ENCODE measurements at regions not wholly inside any gene's neighbourhood (a gene's known extent, or its start where the extent isn't known, plus 50 kb on each side); places are given as distances from the start of the nearest gene placed in this dataset.
"Not testable (repeated sequence)": the region's sequence is repeated elsewhere in the genome, so short reads cannot be mapped to it uniquely, and the experiment has no call there.

DNA sequence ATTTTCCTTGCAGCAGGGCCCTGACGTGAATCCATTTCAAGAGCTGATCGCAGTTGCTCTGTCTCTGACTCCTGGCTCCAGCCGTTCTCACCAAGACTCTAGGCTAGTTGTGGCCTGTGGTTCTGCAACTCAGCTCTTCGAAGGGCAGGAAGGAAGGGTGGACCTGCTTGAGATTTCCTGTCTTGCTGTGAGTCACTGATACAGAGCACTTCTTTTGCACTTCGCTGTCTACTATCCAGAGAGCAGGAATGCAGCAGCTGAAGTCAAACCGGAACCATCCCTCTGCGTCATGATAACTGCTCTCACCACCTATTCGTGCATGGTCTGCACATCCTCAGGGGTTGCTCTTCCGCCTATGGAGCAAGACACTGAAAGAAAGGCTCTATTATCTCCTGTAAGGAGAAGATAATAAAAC lies 59.7 kb downstream of the RAP2B start:
- Mint-ChIP-seq H3K9me3 (no peaks in the 10 kb centered on the region), H3K4me3 (peak overlapping the region; percentile 65), H3K36me3 (no peaks in the 10 kb centered on the region), H3K27ac (peak overlapping the region; percentile 90), H3K27me3 (no peaks in the 10 kb centered on the region), H3K4me1 (peaks cover 37% of the 10 kb centered on the region)
- peak; percentile 98 for ATAC-seq

DNA sequence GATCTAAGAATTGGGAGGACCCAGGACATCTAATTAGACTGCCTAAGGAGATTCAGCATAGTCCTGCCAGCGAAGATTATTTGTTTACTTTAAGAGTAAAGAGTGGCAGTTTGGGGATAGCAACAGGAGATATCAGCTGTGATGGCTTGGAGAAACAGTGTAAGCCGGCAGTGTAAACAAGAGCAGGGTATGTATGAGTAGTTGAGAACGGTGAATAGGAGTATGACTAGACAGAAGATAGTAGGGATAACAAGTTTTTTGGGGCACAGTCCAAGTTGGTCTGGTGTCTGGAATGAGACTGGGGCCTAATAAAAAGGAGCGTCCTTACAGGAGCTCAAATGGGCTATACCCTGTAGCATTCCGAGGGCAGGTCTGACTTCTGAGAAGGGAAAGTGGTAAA lies 64.9 kb downstream of the RAP2B start:
- ATAC-seq, H3K4me3 Mint-ChIP-seq, H3K36me3 Mint-ChIP-seq, H3K4me1 Mint-ChIP-seq, H3K27ac Mint-ChIP-seq, H3K9me3 Mint-ChIP-seq: not testable (repeated sequence)
- H3K27me3 Mint-ChIP-seq = peaks cover 24% of the 10 kb centered on the region

DNA sequence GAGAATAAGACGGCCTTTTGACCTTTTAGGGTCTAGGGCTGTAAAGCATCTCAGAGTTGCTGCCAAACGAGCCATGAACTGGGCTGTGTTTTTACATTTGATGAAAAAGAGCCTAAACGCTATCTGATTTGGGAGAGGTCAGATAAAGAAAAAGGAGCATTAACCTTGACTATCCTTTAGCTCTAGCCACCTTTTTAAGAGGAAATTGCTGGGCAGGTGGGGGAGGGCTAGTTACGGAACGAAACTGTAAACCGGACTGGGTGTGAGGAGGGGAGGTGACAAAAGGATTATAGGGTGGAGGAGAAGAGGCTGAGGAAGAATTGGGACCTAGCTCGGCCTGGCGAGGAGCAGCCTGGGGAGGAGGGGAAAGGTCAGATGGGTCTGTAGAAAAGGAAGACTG lies 68.4 kb downstream of the RAP2B start:
- ATAC-seq, H3K4me1 Mint-ChIP-seq, H3K9me3 Mint-ChIP-seq, H3K36me3 Mint-ChIP-seq, H3K4me3 Mint-ChIP-seq, H3K27ac Mint-ChIP-seq: not testable (repeated sequence)
- H3K27me3 Mint-ChIP-seq = peaks cover 24% of the 10 kb centered on the region

DNA sequence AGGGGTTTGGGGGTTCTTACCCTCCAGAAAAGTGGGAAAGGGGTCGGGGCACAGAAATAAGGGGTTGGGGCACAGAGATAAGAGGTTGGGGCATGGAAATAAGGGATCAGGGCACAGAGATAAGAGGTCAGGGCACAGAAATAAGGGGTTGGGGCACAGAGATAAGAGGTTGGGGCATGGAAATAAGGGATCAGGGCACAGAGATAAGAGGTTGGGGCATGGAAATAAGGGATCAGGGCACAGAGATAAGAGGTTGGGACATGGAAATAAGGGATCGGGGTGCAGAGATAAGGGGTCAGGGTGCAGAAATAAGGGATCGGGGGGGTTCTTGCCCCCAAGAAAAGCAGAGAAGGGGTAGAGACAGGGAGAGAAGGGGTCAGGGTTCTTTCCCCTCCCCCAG lies 69.2 kb downstream of the RAP2B start:
- not testable (repeated sequence) for H3K36me3 Mint-ChIP-seq, H3K4me1 Mint-ChIP-seq, H3K4me3 Mint-ChIP-seq, H3K9me3 Mint-ChIP-seq, ATAC-seq, H3K27ac Mint-ChIP-seq
- peaks cover 24% of the 10 kb centered on the region for H3K27me3 Mint-ChIP-seq

DNA sequence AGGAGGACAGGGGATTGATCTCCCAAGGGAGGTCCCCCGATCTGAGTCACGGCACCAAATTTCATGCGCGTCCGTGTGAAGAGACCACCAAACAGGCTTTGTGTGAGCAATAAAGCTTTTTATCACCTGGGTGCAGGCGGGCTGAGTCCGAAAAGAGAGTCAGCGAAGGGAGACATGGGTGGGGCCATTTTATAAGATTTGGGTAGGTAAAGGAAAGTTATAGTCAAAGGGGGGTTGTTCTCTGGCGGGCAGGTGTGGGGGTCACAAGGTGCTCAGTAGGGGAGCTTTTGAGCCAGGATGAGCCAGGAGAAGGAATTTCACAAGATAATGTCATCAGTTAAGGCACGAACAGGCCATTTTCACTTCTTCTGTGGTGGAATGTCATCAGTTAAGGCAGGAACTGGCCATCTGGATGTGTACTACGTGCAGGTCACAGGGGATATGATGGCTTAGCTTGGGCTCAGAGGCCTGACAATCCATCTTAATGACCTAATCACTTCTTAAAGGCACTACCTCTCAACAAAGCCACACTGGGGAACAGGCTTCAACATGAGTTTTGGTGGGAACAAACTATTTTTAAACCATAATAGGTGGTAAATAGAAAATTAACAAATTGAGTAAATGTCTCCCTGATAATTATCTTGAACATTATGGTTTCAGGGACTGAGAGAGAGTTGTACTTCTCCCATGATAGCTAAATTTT lies 70.2 kb downstream of the RAP2B start:
- not testable (repeated sequence) for H3K4me1 Mint-ChIP-seq, ATAC-seq, H3K27ac Mint-ChIP-seq, H3K9me3 Mint-ChIP-seq, H3K4me3 Mint-ChIP-seq, H3K36me3 Mint-ChIP-seq
- H3K27me3 Mint-ChIP-seq = peaks cover 24% of the 10 kb centered on the region

DNA sequence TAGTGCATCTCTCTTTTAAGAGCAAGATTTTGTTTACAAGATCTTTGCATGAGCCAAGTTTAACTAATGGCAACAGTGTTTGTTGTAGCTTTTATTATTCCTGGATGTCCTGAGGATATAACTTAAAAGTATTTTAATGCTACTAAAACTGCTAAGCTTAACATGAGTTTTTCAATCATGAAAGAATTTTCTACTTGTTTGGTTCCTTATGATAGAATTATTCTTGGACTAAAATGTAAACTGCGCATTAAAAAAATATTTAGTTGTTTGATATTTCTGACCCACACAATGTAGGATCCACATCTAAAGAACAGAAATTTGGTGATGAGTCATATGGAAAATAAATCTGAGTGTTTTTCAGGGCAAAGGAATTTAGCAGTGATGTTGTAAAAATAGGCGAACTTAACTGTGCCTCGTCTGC lies 70.8 kb downstream of the RAP2B start:
- Mint-ChIP-seq H3K9me3 (peaks cover 3% of the 10 kb centered on the region), H3K27me3 (peaks cover 24% of the 10 kb centered on the region), H3K4me3 (no peak overlapping the region), H3K4me1 (no peaks in the 10 kb centered on the region), H3K27ac (no peak overlapping the region), H3K36me3 (peaks cover 7% of the 10 kb centered on the region)
- ATAC-seq = no peak

DNA sequence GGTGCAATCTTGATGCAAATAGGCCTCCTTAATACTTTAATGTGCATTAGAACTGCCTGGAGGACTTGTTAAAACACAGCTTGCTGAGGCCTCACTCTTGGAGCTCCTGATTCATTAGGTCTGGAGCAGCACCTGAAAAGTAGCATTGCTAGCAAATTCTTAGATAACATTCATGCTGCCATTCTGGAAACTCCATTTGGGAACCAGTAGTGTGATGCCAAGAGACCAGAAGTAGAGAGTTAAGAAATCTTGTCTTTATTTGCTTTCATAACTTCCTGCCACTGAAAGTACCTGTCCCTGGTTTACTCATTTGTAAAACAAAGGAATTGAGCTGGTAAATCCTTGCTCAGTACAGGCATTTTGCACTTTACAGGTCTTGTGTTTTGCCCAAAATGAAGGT lies 72.0 kb downstream of the RAP2B start:
- no peak for ATAC-seq

DNA sequence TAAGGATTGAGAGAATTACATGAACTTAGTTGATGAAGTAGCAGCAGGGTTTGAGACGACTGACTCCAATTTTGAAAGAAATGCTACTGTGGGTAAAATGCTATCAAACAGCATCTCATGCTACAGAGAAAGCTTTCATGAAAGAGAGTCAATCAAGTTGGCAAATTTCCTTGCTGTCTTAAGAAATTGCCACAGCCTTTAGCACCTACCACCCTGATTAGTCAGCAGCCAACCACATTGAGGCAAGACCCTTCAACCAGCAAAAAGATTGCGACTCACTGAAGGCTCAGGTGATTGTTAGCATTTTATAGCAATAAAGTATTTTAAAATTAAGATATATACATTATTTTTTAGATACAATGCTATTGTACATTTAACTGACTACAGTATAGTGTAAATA lies 80.9 kb downstream of the RAP2B start:
- Mint-ChIP-seq H3K27me3 (no peaks in the 10 kb centered on the region), H3K27ac (no peak overlapping the region), H3K4me3 (no peak overlapping the region), H3K9me3 (no peaks in the 10 kb centered on the region), H3K36me3 (no peaks in the 10 kb centered on the region), H3K4me1 (no peaks in the 10 kb centered on the region)
- ATAC-seq = no peak

More for the DNA sequence above, 72.0 kb downstream of the RAP2B start:
- H3K27me3 Mint-ChIP-seq = peaks cover 24% of the 10 kb centered on the region
- no peaks in the 10 kb centered on the region for H3K4me1 Mint-ChIP-seq
- H3K4me3 Mint-ChIP-seq = no peak overlapping the region
- no peak overlapping the region for H3K27ac Mint-ChIP-seq
- peaks cover 7% of the 10 kb centered on the region for H3K36me3 Mint-ChIP-seq
- H3K9me3 Mint-ChIP-seq = peaks cover 3% of the 10 kb centered on the region

DNA sequence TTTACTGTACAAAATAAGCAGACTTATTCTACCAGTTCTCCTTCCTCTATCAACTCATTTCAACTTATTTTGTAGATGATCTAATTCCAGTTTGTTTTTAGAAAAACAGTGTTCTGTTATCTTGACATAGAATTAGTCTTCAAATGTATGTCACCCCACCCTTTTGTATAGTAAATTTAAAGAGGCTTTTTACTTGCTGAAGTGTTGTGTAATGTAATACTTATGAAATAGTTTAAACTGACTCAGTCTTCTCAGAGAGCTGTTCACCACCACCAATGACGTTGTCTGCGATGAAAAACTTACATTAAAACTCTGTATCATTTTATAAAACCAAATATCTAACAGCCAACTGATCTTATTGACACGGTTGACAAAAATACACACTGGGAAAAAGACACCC lies 82.9 kb downstream of the RAP2B start:
- Mint-ChIP-seq H3K27ac (no peak overlapping the region), H3K9me3 (no peaks in the 10 kb centered on the region), H3K4me1 (peaks cover 2% of the 10 kb centered on the region), H3K4me3 (no peak overlapping the region), H3K27me3 (no peaks in the 10 kb centered on the region), H3K36me3 (no peaks in the 10 kb centered on the region)
- no peak for ATAC-seq

DNA sequence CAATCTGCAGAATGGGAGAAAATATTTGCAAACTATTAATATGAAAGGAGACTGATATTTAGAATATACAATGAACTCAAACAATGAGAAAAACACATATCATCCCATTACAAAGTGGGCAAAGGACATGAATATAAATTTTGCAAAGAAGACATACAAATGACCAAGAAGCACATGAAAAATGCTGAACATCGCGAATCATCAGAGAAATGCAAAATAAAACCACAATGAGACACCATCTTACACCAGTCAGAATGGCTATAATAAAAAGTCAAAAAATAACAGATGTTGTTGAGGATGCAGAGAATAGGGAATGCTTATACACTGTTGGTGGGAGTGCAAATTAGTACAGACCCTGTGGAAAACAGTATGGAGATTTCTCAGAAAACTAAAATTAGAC lies 83.6 kb downstream of the RAP2B start:
- no peak for ATAC-seq
- H3K27ac Mint-ChIP-seq = no peak overlapping the region
- H3K27me3 Mint-ChIP-seq = no peaks in the 10 kb centered on the region
- peaks cover 9% of the 10 kb centered on the region for H3K4me1 Mint-ChIP-seq
- H3K4me3 Mint-ChIP-seq = no peak overlapping the region
- H3K9me3 Mint-ChIP-seq = no peaks in the 10 kb centered on the region
- H3K36me3 Mint-ChIP-seq = no peaks in the 10 kb centered on the region

DNA sequence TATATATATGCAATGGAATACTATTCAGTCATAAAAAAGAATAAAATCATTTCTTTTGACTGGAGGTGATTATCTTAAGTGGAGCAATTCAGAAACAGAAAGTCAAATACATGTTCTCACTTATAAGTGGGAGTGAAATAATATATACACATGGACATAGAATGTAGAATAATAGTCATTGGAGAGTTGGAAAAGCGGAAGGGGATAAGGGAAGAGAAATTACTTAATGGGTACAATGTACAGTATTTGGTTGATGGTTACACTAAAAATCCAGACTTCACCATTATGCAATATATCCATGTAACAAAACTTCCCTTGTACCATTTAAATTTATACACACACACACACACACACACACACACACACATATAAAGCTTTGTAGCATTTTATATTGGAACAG lies 84.3 kb downstream of the RAP2B start:
- Mint-ChIP-seq H3K27ac (no peak overlapping the region), H3K9me3 (no peaks in the 10 kb centered on the region), H3K4me1 (peaks cover 12% of the 10 kb centered on the region), H3K4me3 (no peak overlapping the region), H3K36me3 (no peaks in the 10 kb centered on the region), H3K27me3 (no peaks in the 10 kb centered on the region)
- ATAC-seq = no peak

DNA sequence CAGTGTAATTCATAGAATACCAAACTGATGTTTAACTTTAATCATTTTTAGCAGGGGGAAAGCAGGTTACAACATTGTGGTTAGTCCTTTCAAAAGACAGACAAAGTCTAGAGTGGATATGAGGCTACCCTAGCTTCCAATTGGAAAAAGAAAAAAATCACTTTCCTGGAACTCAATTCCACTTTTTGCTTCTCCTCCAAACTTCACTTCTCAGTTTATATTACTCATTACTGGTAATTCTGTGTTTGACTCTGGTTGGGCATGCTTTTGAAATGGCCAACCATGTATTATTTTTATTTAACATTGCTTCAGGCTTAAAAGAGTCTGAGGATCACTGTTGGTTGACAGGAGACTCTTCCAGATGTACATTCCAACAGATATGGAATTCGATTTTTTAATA lies 84.8 kb downstream of the RAP2B start:
- no peak for ATAC-seq
- no peak overlapping the region for H3K4me3 Mint-ChIP-seq
- H3K4me1 Mint-ChIP-seq = peaks cover 12% of the 10 kb centered on the region
- H3K27me3 Mint-ChIP-seq = no peaks in the 10 kb centered on the region
- H3K9me3 Mint-ChIP-seq = no peaks in the 10 kb centered on the region
- H3K27ac Mint-ChIP-seq = no peak overlapping the region
- H3K36me3 Mint-ChIP-seq = no peaks in the 10 kb centered on the region

DNA sequence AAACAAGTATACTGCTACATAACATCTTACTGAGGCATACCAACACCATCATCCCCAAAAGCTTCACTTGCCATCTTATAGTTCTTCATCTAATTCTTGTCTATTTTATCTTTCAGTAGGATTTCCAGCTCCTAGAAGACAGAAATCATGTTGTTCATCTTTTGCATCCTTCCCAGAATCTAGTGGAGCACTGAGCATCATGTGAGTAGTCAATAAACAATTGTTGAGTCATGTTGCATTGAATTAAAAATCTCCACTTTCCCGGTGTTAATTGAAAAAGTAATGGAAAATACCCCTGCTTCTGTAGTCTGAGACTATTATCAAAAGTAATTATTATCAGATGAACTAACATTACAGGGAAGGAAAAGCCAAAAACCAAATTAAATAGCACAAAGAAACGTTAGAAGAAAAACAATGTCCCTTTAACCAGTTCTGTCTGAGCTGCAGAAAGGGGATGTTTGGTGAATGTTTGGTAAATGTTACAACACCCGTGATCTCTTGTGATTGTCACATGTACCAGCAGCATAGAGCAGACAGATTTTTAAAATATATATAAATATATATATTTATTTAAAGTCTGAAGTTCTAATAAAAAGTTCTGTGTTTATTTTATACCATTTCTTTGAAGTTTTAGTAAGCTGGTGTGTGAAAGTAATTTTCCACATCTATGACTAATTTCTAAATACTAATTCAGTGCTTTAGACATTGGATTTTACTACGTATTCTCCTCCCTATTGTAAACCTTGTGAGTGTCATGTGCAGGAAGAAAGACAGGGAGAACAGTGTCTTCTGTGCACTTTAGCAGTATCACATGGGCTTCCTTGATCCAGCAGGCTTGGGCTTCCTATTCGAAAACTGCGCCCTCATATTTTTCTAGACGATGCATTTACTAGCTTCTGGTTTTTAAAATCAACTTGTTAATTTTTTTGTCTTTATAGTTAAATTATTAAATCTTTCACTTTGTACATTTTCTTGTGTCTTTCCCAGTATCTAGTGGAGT lies 85.6 kb downstream of the RAP2B start:
- no peak for ATAC-seq
- Mint-ChIP-seq H3K9me3 (no peaks in the 10 kb centered on the region), H3K36me3 (no peaks in the 10 kb centered on the region), H3K27me3 (no peaks in the 10 kb centered on the region), H3K27ac (no peak overlapping the region), H3K4me1 (peaks cover 12% of the 10 kb centered on the region), H3K4me3 (no peak overlapping the region)

DNA sequence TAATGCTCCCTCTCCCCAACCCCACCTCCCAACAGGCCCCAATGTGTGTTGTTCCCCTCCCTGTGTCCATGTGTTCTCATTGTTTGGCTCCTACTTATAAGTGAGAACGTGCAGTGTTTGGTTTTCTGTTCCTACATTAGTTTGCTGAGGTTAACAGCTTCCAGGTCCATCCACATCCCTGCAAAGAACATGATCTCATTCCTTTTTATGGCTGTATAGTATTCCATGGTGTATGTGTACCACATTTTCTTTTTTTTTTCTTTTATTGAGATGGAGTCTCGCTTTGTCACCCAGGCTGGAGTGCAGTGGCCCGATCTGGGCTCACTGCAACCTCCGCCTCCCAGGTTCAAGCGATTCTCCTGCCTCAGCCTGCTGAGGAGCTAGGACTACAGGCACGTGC lies 86.8 kb downstream of the RAP2B start:
- H3K36me3 Mint-ChIP-seq, H3K27me3 Mint-ChIP-seq, H3K27ac Mint-ChIP-seq, H3K9me3 Mint-ChIP-seq, ATAC-seq, H3K4me3 Mint-ChIP-seq: not testable (repeated sequence)
- peaks cover 12% of the 10 kb centered on the region for H3K4me1 Mint-ChIP-seq

DNA sequence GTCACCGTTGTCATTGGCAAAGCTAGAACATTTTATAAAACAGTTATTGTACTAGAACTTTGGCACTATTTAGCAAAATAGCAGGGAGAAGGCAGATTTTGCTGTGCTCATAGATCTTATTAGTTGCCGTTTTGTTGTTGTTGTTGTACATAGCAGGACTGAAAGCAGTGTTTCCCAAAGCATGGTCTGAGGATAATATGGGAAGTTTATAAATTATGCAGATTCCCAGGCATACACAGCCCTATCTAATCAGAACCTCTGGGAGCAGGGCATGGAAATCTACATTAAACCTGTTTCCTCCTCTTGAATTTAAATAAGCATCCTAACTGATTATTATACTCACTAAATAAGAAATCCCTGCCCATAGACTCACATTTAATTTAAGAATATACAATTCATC lies 87.9 kb downstream of the RAP2B start:
- Mint-ChIP-seq H3K27me3 (no peaks in the 10 kb centered on the region), H3K4me3 (no peak overlapping the region), H3K27ac (peak overlapping the region; percentile 73), H3K4me1 (peaks cover 12% of the 10 kb centered on the region), H3K9me3 (no peaks in the 10 kb centered on the region), H3K36me3 (no peaks in the 10 kb centered on the region)
- no peak for ATAC-seq

DNA sequence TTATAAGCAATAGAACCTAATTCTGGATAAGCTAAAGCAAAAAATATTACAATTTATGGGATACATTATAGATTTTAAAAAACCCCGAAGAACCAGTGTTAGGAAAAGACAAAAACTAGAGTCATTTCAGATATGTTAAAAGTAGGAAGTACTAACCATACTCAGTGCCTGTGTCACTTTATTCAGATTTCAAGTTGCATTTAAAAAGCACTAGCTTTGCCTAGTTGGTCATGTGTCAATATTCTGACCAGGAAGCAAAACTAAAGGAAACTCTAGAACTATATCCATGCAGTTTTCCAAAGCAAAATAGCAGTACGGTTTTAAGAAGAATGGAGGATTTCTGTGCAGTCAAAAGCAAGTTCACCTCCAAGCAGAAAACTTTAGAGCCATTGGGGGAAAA lies 88.4 kb downstream of the RAP2B start:
- H3K4me1 Mint-ChIP-seq = peaks cover 12% of the 10 kb centered on the region
- ATAC-seq = no peak
- H3K4me3 Mint-ChIP-seq = no peak overlapping the region
- no peaks in the 10 kb centered on the region for H3K27me3 Mint-ChIP-seq
- peak overlapping the region; percentile 73 for H3K27ac Mint-ChIP-seq
- H3K36me3 Mint-ChIP-seq = no peaks in the 10 kb centered on the region
- no peaks in the 10 kb centered on the region for H3K9me3 Mint-ChIP-seq
